ENCODE measurements at regions not wholly inside any gene's neighbourhood (a gene's known extent, or its start where the extent isn't known, plus 50 kb on each side); places are given as distances from the start of the nearest gene placed in this dataset.

DNA sequence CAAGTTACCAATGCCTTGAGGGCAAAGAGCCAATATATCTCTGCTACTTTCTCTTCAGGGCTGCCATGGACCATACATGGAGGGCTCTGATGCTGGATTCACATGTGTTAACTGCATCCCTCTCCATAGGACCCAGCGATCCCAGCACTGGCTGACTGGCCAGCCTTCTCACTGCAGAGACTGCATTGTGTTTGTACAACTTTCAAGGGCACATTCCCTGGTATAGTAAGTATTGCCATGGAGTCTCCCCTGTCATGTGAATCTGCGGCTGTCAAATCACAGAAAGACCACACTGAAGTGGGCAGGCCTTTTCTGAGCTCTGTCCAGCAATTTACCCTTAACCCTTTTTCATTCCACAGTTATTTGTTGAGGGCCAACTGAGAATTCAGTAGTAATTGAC, 449.8 kb downstream of the OMA1 start:
- DNase-seq, result no peak
- TF ChIP-seq, protein P1, sequence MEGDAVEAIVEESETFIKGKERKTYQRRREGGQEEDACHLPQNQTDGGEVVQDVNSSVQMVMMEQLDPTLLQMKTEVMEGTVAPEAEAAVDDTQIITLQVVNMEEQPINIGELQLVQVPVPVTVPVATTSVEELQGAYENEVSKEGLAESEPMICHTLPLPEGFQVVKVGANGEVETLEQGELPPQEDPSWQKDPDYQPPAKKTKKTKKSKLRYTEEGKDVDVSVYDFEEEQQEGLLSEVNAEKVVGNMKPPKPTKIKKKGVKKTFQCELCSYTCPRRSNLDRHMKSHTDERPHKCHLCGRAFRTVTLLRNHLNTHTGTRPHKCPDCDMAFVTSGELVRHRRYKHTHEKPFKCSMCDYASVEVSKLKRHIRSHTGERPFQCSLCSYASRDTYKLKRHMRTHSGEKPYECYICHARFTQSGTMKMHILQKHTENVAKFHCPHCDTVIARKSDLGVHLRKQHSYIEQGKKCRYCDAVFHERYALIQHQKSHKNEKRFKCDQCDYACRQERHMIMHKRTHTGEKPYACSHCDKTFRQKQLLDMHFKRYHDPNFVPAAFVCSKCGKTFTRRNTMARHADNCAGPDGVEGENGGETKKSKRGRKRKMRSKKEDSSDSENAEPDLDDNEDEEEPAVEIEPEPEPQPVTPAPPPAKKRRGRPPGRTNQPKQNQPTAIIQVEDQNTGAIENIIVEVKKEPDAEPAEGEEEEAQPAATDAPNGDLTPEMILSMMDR (IDR thresholded peaks at IDR 0.05; ENCODE audit: low read depth, low read length), result no peak
- H3K4me1 ChIP-seq, result no peaks in the 10 kb centered on the region
- H3K9me3 ChIP-seq, result no peaks in the 10 kb centered on the region
- H3K36me3 ChIP-seq, result no peaks in the 10 kb centered on the region
- H3K4me3 ChIP-seq (ENCODE audit: low read depth, low read length), result no peak overlapping the region
- no peaks in the 10 kb centered on the region for H3K27me3 ChIP-seq

DNA sequence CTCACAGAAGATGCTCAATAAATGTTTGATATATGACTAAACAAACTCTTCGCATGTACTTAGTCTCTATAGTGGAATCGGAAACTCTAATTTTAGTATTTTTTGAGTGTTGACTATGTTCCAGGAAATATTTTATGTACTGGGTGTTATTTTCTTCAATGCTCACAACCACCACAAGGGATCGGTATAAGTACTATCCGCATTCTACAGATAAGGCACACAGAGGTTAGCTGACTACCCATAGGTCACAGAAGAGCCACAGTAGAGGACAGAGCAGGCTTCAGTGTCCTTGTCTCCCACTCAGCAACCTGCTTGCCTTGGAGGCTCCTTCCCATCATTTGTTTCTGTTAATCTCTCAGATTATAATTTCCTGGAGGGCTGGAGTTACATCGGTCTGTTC, 451.3 kb downstream of the OMA1 start:
- no peak overlapping the region for H3K4me3 ChIP-seq (ENCODE audit: low read depth, low read length)
- H3K36me3 ChIP-seq, result no peaks in the 10 kb centered on the region
- H3K27me3 ChIP-seq, result no peaks in the 10 kb centered on the region
- no peak for DNase-seq
- no peaks in the 10 kb centered on the region for H3K9me3 ChIP-seq
- TF ChIP-seq, protein P1 (IDR thresholded peaks at IDR 0.05; ENCODE audit: low read depth, low read length), result no peak
- no peaks in the 10 kb centered on the region for H3K4me1 ChIP-seq

GRCh38 chr1:58094221-58094620, 452.3 kb downstream of the OMA1 start:
- no peak for DNase-seq
- Histone ChIP-seq H3K36me3 (no peaks in the 10 kb centered on the region), H3K27me3 (no peaks in the 10 kb centered on the region), H3K9me3 (no peaks in the 10 kb centered on the region), H3K4me1 (no peaks in the 10 kb centered on the region), H3K4me3 (ENCODE audit: low read depth, low read length) (no peak overlapping the region)
- TF ChIP-seq, protein P1 (IDR thresholded peaks at IDR 0.05; ENCODE audit: low read depth, low read length), result no peak

GRCh38 chr1:58090640-58091039, 455.9 kb downstream of the OMA1 start:
- TF ChIP-seq, protein P1 (IDR thresholded peaks at IDR 0.05; ENCODE audit: low read depth, low read length), result no peak
- Histone ChIP-seq H3K4me3 (ENCODE audit: low read depth, low read length) (no peak overlapping the region), H3K27me3 (no peaks in the 10 kb centered on the region), H3K36me3 (no peaks in the 10 kb centered on the region), H3K4me1 (no peaks in the 10 kb centered on the region), H3K9me3 (no peaks in the 10 kb centered on the region)
- no peak for DNase-seq

DNA sequence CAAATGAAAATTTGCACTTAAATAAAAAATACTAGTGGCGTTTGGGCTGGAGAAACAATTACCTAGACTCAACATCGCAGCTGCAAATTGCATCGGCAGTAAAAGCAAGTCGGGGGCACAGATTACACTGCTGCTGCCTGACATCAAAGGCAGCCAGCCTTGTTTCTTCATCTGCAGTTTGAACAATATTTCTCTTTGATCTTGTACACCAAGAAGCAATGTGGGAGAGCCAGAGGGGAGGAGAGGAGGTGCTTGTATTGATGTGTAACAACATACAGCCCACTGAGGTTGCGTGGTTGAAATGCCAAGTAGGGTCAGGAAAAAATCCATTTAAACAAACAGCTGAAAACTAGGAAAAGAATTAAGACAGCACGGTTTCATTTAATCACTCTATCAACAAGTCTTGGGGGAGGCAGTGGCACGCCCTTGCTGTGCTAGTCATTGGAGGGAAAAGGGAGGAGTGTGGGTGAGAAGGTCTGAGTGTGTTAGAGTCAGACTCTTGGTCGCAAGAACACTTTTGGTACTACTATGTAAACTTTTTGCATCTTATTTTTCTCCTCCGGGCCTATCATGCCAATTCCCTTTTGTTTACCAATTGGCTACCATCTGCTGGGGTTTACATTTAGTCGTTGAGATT, 456.5 kb downstream of the OMA1 start:
- no peak for DNase-seq
- no peaks in the 10 kb centered on the region for H3K36me3 ChIP-seq
- TF ChIP-seq, protein P1 (IDR thresholded peaks at IDR 0.05; ENCODE audit: low read depth, low read length), result no peak
- no peaks in the 10 kb centered on the region for H3K9me3 ChIP-seq
- no peaks in the 10 kb centered on the region for H3K27me3 ChIP-seq
- no peak overlapping the region for H3K4me3 ChIP-seq (ENCODE audit: low read depth, low read length)
- H3K4me1 ChIP-seq, result no peaks in the 10 kb centered on the region

DNA sequence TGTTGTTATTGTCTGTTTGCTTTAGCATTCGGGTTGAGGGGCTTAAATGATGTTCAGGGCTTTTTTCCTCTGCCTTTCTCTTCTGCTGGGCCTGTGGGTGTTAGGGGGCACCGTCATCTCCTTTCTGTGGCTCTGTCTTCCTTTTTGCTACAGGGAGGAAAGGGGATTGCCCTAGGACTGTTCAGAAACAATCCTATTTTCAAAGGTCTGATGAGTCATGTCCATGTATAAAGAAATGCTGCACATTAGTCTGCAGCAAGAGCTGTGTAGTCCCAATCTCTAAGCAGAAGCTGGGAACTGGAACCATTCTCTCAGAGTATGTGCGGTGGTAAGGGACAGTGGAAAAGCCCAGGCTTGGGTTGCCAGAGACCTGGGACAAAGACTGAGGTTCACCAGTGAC, 462.3 kb downstream of the OMA1 start:
- DNase-seq, result no peak
- no peaks in the 10 kb centered on the region for H3K36me3 ChIP-seq
- TF ChIP-seq, protein P1 (IDR thresholded peaks at IDR 0.05; ENCODE audit: low read depth, low read length), result no peak
- no peaks in the 10 kb centered on the region for H3K27me3 ChIP-seq
- no peaks in the 10 kb centered on the region for H3K4me1 ChIP-seq
- H3K9me3 ChIP-seq, result no peaks in the 10 kb centered on the region
- H3K4me3 ChIP-seq (ENCODE audit: low read depth, low read length), result no peak overlapping the region
